ENCODE measurements at regions not wholly inside any gene's neighbourhood (a gene's known extent, or its start where the extent isn't known, plus 50 kb on each side); places are given as distances from the start of the nearest gene placed in this dataset.

DNA sequence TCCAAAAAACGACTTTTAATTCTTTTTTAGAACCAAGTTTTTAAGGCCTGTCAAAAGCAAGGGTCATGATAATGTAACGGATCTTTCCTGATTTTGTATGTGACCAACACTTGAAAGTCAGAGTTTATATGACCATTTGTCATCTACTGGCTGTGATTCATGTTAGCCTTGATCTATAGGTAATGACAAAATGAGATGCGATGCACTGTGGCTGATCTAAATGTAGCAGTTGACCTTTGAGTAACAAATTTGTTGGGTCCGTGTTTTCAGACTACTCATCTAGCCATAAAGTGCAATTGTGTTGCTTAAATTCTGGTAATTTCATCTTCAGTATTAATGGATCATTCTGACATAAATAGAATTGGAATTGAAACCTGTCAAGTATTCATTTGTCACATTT, 202.5 kb downstream of the PCDH7 start:
- ChIA-PET CTCF (no interaction called here), POLR2A (no interaction called here)
- intact Hi-C loops (cut with DNase I, micrococcal nuclease): no loop called here
- Histone ChIP-seq H3K4me1 (ENCODE audit: insufficient read depth, low read length) (no peaks in the 10 kb centered on the region), H3K27me3 (ENCODE audit: control insufficient read depth in 1 of 2, insufficient read depth in 2 of 2, low read length in 2 of 2) (no peaks in the 10 kb centered on the region), H3K4me3 (ENCODE audit: low read length) (no peak overlapping the region), H3K36me3 (ENCODE audit: insufficient read depth, low read length) (no peaks in the 10 kb centered on the region), H3K9me3 (ENCODE audit: control insufficient read depth in 1 of 2, insufficient read depth in 1 of 2, low read length in 2 of 2) (no peaks in the 10 kb centered on the region), H3K27ac (ENCODE audit: low read depth in 1 of 2, low read length in 2 of 2) (no peak overlapping the region)
- ATAC-seq (ENCODE audit: poor library complexity) (no peak), DNase-seq (no peak)
- no peaks in the 10 kb centered on the region for H3K27me3 Mint-ChIP-seq
- no peaks in the 10 kb centered on the region for H3K9me3 Mint-ChIP-seq
- no peak overlapping the region for H3K4me3 Mint-ChIP-seq
- no peaks in the 10 kb centered on the region for H3K36me3 Mint-ChIP-seq (ENCODE audit: low read depth)
- H3K4me1 Mint-ChIP-seq (ENCODE audit: low read depth): no peaks in the 10 kb centered on the region
- no peak overlapping the region for H3K27ac Mint-ChIP-seq
- TF ChIP-seq, protein P1, sequence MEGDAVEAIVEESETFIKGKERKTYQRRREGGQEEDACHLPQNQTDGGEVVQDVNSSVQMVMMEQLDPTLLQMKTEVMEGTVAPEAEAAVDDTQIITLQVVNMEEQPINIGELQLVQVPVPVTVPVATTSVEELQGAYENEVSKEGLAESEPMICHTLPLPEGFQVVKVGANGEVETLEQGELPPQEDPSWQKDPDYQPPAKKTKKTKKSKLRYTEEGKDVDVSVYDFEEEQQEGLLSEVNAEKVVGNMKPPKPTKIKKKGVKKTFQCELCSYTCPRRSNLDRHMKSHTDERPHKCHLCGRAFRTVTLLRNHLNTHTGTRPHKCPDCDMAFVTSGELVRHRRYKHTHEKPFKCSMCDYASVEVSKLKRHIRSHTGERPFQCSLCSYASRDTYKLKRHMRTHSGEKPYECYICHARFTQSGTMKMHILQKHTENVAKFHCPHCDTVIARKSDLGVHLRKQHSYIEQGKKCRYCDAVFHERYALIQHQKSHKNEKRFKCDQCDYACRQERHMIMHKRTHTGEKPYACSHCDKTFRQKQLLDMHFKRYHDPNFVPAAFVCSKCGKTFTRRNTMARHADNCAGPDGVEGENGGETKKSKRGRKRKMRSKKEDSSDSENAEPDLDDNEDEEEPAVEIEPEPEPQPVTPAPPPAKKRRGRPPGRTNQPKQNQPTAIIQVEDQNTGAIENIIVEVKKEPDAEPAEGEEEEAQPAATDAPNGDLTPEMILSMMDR (IDR thresholded peaks at IDR 0.05): no peak

DNA sequence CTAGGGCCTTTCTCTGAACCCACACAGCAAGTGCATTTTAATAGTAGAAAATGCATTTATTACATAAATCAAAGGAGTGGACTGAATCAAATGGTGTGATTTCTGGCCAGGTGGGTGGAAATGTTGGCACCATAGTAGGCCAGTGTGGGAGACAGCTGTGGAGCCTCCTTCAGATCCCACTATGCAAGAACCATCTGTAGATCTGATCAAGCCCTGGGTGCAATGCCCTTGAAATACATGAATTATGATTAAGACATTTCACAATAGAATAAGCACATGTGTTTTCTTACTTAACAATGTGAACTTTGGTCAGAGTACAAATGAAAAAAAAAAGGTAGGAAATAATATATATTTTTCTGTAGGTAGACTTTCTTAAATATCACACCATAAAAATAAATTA, 204.3 kb downstream of the PCDH7 start:
- H3K4me1 ChIP-seq (ENCODE audit: insufficient read depth, low read length): no peaks in the 10 kb centered on the region
- ATAC-seq (ENCODE audit: poor library complexity) (no peak), DNase-seq (no peak)
- H3K9me3 Mint-ChIP-seq: no peaks in the 10 kb centered on the region
- no peak overlapping the region for H3K4me3 Mint-ChIP-seq
- TF ChIP-seq, protein P1 (IDR thresholded peaks at IDR 0.05): no peak
- no peak overlapping the region for H3K27ac Mint-ChIP-seq
- no peak overlapping the region for H3K4me3 ChIP-seq (ENCODE audit: low read length)
- H3K36me3 Mint-ChIP-seq (ENCODE audit: low read depth): no peaks in the 10 kb centered on the region
- H3K27me3 ChIP-seq (ENCODE audit: control insufficient read depth in 1 of 2, insufficient read depth in 2 of 2, low read length in 2 of 2): no peaks in the 10 kb centered on the region
- POLR2A ChIA-PET: no interaction called here
- no peaks in the 10 kb centered on the region for H3K27me3 Mint-ChIP-seq
- no peaks in the 10 kb centered on the region for H3K9me3 ChIP-seq (ENCODE audit: control insufficient read depth in 1 of 2, insufficient read depth in 1 of 2, low read length in 2 of 2)
- intact Hi-C loops (cut with DNase I, micrococcal nuclease): no loop called here
- no peaks in the 10 kb centered on the region for H3K36me3 ChIP-seq (ENCODE audit: insufficient read depth, low read length)
- CTCF ChIA-PET: no interaction called here
- H3K4me1 Mint-ChIP-seq (ENCODE audit: low read depth): no peaks in the 10 kb centered on the region
- no peak overlapping the region for H3K27ac ChIP-seq (ENCODE audit: low read depth in 1 of 2, low read length in 2 of 2)

DNA sequence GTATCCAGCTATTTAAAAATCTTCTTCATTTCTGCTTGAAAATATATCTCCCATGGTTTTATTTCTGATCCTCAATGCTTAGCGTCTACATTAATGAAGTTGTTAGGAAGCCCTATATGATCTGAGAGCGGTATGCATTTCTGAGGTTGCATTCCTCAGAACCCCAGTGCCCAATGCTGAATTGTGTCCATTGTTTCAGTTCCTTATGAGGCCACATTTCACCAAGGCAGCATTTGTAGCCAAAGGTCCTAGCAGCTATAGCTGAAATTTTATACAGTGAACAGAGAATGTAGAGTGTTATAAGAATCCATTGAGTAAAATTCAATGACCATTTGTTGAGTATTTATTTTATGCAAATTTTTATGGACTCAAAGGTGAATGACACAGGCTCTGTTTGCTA, 209.5 kb downstream of the PCDH7 start:
- Mint-ChIP-seq H3K27me3 (no peaks in the 10 kb centered on the region), H3K9me3 (peaks cover 5% of the 10 kb centered on the region), H3K27ac (no peak overlapping the region), H3K4me3 (no peak overlapping the region), H3K36me3 (ENCODE audit: low read depth) (no peaks in the 10 kb centered on the region), H3K4me1 (ENCODE audit: low read depth) (no peaks in the 10 kb centered on the region)
- H3K9me3 ChIP-seq (ENCODE audit: control insufficient read depth in 1 of 2, insufficient read depth in 1 of 2, low read length in 2 of 2): no peaks in the 10 kb centered on the region
- H3K27ac ChIP-seq (ENCODE audit: low read depth in 1 of 2, low read length in 2 of 2): no peak overlapping the region
- CTCF ChIA-PET: no interaction called here
- POLR2A ChIA-PET: no interaction called here
- ATAC-seq (ENCODE audit: poor library complexity) (no peak), DNase-seq (no peak)
- no peaks in the 10 kb centered on the region for H3K4me1 ChIP-seq (ENCODE audit: insufficient read depth, low read length)
- no peak overlapping the region for H3K4me3 ChIP-seq (ENCODE audit: low read length)
- no peaks in the 10 kb centered on the region for H3K27me3 ChIP-seq (ENCODE audit: control insufficient read depth in 1 of 2, insufficient read depth in 2 of 2, low read length in 2 of 2)
- no peaks in the 10 kb centered on the region for H3K36me3 ChIP-seq (ENCODE audit: insufficient read depth, low read length)
- intact Hi-C loops (cut with DNase I, micrococcal nuclease): no loop called here
- TF ChIP-seq, protein P1 (IDR thresholded peaks at IDR 0.05): no peak
